SW 1271 (cell line): ENCODE measurements at regions not wholly inside any gene's neighbourhood (a gene's known extent, or its start where the extent isn't known, plus 50 kb on each side); places are given as distances from the start of the nearest gene placed in this dataset.

ENCODE experiments used
- DNase-seq, 2 experiments: peaks; one replicate each; lab custom pipeline; 2025; lab: John Stamatoyannopoulos, UW

DNA sequence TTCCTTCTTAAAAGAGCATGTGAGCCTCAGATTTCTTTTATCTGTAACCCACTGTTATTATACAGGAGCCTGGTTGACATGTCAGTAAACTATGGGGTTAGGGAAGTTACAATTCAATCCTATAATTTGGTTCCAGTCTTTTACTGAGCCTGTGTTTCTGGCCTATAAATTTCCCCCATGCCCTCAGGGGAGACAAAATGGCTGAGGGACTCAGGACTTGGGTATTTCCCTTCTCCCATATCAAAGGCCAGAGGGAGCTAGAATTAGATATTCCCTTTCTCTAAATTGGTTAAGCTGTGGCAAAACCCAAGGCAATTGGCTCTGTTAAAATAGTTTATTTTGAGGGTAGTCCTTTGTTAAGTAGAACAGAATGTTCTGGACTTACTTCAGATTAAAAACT lies 823.2 kb downstream of the TLE1 start:
- no peak for DNase-seq

DNA sequence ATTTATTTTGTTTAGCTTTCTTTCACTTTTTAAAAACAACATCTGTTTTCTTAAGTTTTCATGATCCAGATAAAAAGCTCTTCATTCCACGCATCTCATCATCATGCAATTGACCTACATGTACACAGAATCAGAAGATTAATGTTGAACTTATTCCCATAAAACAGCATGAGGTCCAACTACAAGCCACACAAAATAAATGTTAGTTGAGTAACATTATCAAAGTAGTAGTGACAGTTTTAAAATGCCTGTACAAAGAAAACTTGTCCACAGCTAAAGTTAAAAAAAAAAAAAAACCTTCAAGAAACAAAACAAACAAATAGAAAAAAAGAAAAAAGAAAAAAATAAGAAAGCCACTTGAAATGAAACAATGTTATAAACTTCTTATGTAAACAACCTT lies 846.3 kb downstream of the TLE1 start:
- DNase-seq, result no peak

GRCh38 chr9:80842389-80842788 lies 847.0 kb downstream of the TLE1 start:
- DNase-seq, result no peak

DNA sequence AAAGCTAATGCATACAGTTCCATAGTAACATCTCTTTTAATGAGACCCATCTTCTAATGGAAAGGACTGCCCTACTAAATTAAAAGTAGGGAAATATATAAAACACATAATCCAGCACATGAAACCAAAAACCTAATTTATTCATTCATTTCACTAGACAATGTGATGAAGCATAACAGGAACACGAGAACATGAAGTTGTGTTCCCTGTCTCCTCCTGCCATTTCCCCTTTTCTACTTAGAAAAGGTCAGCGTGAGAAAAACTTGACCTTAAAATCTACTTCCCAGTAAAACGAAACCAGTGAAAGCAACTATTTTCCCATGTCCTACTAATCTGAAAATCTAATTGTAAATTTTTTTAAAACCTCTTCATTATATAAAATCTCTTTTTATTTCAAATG lies 847.5 kb downstream of the TLE1 start:
- no peak for DNase-seq

DNA sequence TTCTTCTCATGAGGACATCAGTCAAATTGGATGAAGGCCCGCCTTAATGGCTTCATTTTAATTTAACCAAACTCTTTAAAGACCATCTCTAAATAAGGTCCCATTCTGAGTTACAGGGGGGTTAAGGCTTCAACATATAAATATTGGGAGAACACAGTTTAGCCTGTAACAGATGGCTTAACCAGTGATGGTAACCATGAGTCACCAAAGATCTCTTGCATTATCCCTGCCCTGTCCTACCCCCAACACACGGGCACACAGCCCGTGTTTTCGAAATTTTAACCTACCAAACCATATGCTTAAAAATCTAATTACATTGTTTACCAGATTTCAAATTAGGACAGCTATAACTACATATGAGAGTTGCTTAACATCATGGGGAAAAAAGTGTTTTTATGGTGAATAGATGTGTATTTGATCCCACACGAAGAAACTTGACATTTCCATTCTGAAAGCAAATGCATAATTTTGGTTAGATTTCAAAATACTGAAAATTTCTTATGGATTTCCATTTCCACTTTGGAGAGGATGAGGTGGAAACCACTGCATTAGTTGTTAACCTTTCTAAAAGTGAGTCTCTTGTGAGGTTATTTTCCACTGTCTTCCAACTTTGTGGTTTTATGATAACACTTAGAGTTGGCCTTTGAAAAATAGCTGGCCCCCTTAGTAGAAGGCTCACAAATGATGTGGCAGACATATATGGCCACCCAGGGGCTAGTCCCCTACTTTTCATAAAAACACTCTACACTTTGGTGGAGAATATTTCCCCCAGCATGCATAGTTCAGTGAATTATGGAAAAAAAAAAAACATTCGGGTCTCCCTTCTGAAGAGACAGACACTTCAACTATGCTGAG lies 849.3 kb downstream of the TLE1 start:
- no peak for DNase-seq

- no peak for DNase-seq
Observed at GRCh38 chr9:80836013-80836412, 853.3 kb downstream of the TLE1 start.

- DNase-seq, result no peak
Observed at GRCh38 chr9:80831751-80832150, 857.6 kb downstream of the TLE1 start.

- no peak for DNase-seq
Observed at GRCh38 chr9:80811656-80812055, 877.7 kb downstream of the TLE1 start.

- DNase-seq, result no peak
Observed at GRCh38 chr9:80811003-80811402, 878.3 kb downstream of the TLE1 start.

DNA sequence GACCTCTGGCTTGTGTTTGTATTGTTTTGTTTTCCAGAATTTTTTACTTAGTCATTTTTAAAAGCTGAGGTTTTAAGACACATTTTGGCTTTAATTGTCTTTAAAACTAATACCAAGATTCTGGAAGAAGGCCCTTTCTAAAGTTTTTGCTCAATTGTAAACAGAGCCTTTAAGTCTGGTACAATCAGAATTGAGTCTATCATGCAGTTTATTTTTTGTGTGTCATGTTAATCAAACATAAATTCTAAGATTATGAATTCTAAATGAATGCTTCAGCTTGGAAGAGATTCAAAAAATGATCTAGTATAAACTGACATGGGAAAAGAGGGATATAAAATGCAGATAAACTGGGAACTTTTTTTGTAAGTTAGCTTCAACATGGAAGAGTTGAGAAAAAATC lies 882.7 kb downstream of the TLE1 start:
- no peak for DNase-seq

GRCh38 chr9:80804873-80805272 lies 884.5 kb downstream of the TLE1 start:
- DNase-seq, result no peak

DNA sequence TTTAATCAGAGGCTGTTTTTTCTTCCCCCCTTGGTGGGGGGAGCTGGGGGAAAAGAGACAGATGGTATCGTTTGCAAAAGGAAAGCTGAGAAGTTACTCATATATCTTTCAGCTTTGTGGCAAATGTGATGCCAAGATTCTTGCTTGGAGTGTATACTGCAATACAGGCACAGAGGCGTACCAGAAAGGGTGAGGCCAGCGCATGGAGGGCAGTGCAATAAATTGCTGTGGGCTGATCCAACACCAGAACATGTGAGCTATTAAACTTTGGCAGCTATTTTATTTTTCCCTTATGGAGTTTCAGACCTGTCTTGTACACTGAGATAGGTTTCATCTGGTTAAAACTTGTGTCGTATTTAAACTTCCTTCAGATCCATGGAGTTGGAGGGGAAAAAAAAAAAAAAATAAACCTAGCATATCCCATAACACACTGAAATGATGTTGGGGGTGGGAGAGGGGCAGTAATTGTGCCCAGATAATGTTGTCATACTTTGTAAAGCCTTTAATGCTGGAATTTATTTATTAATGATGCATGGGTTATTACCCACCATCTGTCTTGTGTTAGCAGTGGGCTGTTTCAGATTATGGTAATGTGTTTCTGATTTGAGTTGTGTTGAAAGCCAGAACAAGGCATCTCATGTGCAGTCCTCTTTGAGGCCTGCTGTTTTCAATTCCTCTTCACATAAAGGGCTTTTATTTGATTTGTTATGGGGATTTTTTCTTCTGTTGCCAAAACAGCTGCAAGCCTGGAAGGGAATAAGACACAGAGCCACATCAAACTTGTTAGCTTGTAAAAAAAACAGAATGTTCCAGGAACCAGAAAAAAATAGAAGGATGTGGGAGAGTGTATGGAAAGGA lies 891.3 kb downstream of the TLE1 start:
- DNase-seq, result no peak

DNA sequence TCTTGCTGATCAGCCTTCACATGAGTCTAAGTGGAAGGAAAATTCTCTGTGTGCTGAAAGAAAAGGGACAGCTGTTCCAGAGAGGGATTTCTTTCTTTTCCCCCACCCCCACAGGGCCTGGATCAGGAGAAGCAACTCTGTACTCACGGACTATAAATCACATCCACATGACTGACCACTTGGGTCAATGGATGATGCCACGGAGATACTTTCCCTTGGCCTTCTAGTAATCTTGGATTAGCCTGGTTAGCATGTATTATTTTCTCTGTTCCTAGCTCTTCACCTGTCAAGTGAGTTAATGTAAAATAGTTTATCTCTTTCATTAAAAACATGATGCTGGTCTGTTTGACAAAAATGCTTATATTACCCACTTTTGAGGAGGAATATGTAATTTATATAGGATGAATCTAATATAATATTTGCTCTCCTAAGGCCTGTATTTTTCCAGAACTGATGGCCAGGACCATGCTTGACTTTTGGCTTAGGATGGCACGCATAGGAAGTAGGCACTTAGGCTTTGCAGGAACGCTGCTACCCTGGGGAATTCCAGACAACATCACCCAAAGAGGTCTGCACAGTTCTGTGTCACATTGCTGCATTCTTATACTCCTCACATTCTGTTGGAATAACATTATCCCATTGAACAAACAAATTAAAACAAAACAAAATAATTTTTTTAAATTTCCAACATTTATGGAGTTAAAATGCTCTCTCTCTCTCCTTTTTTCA lies 892.1 kb downstream of the TLE1 start:
- no peak for DNase-seq

DNA sequence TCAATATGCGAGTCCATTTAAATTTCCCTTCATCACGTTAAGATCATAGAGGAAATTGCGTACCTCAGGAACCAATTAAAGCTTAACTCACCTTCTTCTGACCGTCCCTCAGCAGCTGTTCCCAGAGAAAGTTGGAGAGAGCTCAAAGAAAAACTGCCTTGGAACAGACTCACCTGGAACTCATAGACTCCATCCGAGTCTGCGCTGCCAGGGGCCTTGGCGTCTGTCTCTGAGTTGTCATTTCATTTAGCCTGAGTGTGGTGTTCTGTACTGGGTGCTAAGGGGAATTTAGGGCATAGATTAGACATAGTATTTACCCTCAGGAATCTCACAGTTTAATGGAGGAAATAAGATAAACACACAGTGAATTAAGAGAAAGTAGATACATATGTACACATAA lies 892.7 kb downstream of the TLE1 start:
- DNase-seq, result no peak

- DNase-seq, result no peak
Observed at GRCh38 chr9:80794197-80794596, 895.1 kb downstream of the TLE1 start.

DNA sequence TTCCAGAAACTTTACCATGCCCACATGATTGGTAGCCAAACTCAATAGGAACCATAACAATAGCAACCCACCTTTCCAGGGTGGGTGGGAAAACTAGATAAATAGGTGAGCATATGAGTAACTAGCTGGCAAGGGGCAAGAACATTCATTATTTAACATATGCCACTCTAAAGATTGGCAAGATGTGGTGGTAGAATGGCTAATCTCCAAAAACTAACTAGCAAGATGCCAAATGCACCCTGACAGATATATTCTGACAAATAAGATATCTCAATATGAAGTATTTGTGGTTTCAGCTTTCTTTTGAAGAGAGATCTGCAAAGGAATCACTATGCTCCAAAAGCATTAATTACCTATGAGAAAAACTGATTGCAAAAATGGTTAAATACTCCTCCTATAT lies 895.6 kb downstream of the TLE1 start:
- DNase-seq, result no peak

DNA sequence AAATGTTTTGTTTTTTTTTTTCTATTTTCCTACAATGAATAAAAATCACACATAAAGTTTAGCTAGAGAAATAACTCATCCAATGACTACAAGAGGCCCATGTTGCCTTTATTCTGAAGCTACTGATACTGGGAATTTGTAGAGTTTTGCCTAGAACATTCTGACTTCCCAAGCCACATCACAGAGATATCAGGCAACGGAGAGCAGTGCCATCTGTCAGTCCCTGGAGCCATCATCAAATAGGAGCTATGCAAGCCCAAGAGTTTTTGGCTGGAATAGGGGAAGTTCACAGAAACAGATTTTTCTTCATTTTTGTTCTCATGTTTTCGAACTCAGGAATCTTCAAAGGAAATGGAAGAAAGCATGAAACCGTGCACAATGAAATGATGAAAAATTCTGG lies 896.6 kb downstream of the TLE1 start:
- DNase-seq, result no peak

GRCh38 chr9:80791836-80792235 lies 897.5 kb downstream of the TLE1 start:
- DNase-seq, result no peak

- no peak for DNase-seq
Observed at GRCh38 chr9:80790764-80791163, 898.6 kb downstream of the TLE1 start.

- no peak for DNase-seq
Observed at GRCh38 chr9:80789831-80790230, 899.5 kb downstream of the TLE1 start.

DNA sequence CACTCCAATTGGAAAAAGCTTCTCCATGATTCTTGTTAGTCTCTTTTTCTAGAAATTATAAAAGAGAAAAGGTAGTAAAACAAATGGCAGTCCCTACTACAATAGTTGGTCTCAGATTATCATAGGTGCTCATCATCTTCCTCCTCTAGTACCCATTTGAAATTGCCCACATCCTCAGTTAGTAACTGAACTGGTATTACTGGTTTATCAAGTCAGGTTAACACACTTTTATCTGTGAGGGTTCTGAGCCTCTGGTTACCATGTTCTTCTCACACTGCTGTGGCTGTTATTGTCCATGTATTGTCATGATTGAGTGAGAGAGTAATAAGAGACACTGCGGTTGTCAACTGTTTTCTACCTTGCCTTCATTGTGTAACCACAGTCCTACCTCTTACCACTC lies 901.7 kb downstream of the TLE1 start:
- no peak for DNase-seq

DNA sequence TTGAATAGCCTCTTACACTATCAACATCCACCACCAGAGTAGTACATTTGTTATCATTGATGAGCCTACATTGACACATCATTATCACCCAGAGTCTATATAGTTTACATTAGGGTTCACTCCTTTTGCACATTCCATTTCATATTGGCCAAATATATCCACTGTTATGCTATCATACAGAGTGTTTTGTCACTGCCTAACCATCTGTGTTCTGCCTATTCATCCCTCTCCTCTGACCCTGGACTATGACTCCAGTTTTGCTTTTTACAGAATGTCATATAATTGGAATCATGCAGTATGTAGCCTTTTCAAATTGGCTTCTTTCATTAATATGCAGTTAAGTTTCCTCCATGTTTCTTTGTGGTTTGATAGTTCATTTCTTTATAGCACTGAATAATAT lies 904.7 kb downstream of the TLE1 start:
- no peak for DNase-seq

DNA sequence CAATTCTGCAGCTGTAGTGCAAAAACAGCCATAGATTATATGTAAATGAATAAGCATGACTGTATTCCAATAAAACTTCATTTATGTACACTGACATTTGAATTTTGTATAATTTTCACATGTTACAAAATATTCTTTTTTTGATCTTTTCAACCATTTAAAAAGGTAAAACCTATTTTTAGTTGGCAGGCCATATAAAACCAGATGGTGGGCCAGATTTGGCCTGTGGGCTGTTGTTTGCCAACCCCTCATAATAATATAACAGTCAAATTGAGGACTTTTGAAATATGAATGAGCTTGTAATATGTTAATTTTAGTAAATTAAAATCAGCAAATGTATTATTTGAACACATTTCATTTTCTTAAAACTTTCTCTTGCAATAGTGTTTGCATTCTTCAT lies 913.4 kb downstream of the TLE1 start:
- no peak for DNase-seq
